H1 (cell line): ENCODE measurements at regions not wholly inside any gene's neighbourhood (a gene's known extent, or its start where the extent isn't known, plus 50 kb on each side); places are given as distances from the start of the nearest gene placed in this dataset.

Experiments used
- HDAC6 ChIP-seq: IDR thresholded peaks from one replicate; pipeline ENCODE4 v1.7.1; 2012; ENCODE audit warnings: low read depth, mild to moderate bottlenecking, inconsistent platforms, low read length, moderate library complexity

DNA sequence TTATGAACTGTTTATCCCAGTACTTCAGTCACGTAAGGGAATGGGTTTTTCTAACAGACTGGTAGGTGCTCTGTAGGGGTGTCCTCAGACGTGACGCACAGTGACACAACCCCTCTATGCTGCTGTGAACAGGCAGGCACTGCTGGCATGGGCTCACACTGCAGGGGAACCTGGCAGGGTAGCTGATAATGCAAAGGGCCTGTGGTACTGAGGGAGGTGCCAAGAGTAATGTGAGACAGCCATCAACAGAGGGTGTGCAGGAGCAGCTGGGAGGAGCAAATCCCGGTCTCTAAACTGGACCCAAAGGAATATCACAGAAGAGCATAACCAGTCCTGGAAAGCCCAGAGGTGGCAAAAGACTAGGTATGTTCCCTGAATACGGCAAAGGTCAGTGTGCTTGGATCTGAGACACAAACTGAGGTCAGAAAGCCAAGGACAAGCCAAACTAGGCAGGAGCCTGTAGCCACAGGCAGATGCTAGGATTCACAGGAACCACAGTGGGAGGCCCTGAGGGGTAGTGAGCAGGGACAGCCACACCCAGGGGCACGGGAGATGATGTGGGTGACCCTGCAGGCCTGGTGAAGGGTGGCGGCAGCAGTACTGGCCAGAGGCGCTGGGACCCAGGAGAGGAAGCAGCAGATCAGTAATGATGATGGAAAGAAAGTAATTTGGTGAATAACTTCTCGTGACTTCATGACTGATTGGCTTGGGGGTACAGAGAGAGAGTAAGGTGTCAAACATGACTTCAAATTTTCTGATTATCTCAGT is 248.1 kb upstream of the CHRNA7 start (continued):
- TF ChIP-seq HDAC6 = no peak
